Dermis blood vessel endothelial cell (primary cell): ENCODE measurements at regions not wholly inside any gene's neighbourhood (a gene's known extent, or its start where the extent isn't known, plus 50 kb on each side); places are given as distances from the start of the nearest gene placed in this dataset.
A peak's percentile ranks its signal among the peaks of the same experiment; 100 is the strongest.

Experiments used
- DNase-seq: peaks from one replicate; pipeline ENCODE4 v3.0.0; 2010

DNA sequence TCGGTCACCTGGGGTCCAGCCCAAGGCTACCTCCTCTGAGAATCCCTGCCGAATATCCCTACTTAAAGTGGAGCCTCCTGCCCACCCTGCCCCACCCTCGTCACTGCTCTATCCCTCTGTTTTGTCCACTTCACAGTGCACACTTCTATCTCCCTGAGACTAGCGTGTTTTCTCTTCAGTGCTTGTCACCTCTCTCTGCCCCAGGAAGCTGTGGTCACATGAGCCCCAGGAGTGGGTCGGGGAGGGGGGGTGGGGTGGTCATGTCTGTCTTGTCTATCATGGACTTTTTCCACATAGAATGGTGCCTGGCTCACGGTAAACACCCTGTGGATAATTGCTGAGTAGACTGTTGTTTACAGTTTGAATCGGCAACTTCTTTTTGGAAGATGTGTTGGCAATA, 673.6 kb downstream of the PTPRU start:
- DNase-seq = no peak

- DNase-seq = no peak
Observed at GRCh38 chr1:29907596-29907995, 671.3 kb downstream of the PTPRU start.

- DNase-seq = no peak
Observed at GRCh38 chr1:29906927-29907326, 670.6 kb downstream of the PTPRU start.

DNA sequence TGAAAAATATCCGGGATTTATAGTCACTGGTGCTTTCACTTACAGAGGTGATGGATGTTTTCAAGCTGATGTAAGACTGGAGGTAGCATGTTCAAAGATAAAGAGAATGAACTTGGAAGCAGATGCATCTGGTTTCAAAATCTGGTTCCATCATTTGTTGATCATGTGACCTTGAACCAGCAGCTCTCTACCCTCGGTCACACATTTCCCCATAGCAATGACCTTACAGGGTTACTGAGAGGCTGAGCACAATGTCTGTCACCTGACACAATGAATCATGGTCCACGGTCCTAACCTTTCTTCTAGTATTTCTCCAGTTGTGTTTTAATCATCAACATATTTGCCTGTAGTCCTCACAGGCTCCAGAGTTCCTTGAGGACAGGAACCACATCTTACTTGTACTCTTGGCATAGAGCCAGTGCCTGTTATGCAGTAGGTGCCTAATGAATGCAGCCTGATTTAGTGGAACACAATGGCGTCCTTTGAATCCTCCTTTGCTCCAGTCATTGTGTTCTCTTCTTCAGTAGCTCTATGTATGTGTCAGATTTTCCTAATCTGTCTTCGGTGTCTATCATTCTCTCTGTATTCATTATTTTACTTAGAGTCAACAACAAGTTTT, 667.3 kb downstream of the PTPRU start:
- no peak for DNase-seq

DNA sequence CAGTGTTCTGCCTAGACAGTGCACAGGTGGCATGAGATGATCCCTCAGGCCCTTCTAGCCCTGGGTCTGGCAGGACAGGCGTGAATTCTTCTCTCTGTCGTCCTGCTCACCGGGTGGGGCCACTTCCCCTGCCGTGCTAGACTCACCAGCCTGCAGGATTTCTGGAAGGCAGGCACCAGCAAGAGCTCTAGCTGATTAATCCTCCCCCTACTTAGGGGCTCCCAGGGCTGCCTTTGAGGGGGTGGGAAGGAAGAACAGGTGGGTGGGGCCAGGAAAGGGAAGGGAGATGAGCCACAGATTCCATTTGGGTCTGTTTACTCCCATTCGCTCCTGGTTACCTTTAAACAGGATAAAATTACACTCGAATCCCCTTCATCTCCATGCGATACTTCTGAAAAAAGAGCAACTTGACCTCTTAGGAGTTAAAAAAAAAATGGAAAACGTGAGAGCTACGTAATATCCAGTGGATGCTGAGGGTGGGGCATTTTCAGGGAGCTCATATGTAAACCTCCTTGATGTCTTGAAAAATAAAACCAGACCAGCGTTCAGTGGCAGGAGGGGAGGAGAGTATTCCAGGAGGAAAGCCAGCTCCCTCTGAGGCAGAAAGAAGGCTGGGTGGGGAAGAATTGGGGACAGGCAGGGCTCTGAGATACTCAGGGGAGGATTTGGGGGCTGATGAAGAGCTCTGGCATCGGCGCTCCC, 665.5 kb downstream of the PTPRU start:
- no peak for DNase-seq

DNA sequence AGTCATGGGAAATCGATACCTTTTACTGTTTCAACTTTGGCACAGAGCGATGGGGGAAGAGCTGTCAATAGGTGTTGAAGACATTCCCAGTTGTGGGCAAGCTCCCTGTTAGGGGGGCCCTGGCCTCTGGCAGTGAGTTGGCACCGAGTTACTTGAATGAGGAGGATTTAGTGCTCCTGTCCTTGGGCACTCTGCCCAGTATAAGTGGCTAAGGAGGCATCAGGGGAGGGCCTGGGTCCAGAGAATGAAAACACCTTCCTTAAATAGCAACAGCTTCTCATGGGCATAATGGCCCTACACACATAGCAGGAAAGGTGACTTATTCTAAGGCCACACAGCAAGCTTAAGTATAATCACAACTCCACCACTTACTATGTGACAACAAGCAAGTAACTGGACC, 664.4 kb downstream of the PTPRU start:
- DNase-seq = no peak

DNA sequence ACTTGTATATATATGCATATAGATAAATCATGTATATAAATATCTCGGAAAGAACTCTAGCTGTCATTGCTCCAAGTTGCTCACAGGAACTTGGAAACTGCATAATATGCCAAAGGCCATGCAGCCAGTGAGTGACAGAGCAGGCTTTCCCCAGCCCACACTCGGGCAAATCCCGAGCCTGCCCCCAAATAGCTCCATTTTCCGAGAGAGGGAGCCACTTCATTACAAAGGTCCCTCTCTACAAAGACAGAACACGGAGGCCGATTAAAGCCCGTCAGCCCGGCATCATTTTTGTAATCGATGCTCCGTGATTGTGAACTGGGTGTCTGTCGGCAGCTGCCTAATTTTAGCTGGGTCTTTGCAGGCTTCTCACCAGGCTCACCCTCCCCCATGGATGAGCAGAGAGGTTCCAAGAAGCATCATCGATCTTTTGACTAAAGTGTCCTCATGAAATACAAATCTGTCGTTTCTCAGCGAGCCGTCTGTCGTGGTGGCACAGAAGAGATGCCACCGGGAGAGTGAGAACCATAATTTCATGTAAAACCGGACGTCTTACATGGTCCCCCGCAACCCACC, 663.9 kb downstream of the PTPRU start:
- DNase-seq = no peak

DNA sequence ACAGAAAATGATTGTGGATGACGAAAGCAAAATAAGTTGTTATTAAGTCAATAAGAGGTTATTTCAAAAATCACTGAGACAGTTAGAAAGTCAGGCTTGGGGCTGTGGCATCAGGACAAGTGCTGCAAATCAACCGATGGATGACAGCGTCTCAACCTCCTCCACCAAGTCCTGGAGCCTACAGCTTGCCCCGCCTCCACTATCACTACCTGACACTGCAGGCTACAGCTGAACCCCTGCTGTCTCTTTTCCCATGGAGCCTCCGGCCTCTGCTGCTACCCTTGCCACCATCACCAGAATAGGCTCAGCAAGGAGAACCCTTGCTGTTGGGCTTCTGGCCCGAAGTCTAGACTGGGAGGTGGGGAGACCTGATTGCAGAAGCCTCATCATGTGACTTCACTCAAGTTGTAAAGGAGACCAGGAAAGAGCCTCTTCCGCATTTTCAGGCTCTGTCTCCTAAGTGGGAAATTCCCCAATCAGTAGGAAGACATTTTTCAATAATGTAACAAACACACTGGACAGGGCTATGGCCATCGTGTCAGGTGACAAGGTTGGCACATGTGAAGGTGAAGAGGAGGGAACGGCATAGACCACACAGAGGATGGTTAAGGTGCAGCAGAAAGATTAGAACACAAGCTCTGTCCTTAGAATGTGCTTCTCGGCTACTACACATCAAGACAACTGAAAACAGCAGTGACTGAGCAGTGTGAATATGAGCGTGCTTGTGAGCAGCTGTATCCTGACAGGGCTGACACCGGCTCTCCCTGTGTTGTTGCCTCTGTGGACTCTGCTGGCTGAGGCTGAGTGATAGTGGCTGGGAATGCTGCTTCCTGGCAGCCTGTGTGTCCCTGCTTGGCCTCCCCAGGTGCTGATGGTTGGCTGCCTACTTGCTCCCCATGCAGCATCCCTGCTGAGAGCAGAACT, 660.7 kb downstream of the PTPRU start:
- DNase-seq = peak; percentile 7

GRCh38 chr1:29896300-29896699, 660.0 kb downstream of the PTPRU start:
- no peak for DNase-seq

DNA sequence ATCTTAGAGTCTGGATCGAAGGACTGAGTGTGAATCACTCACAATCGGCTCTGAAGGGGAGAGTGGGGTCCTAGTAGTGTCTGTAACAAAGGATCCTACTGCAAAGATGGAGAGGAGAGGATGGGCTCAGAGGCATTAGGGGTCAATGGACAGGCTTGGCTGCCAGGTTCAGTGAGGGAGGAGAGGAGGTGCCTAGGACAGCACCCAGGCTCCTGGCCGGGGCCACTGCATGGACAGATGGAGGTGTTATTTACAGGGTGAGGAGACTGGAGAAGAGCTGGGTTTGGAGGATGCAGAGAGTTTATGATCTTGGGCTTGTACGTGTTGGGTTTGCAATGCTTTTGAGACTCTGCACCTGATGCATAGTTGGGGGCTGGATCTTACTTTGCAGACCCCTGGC, 658.9 kb downstream of the PTPRU start:
- no peak for DNase-seq

GRCh38 chr1:29894311-29894710, 658.0 kb downstream of the PTPRU start:
- DNase-seq = no peak

DNA sequence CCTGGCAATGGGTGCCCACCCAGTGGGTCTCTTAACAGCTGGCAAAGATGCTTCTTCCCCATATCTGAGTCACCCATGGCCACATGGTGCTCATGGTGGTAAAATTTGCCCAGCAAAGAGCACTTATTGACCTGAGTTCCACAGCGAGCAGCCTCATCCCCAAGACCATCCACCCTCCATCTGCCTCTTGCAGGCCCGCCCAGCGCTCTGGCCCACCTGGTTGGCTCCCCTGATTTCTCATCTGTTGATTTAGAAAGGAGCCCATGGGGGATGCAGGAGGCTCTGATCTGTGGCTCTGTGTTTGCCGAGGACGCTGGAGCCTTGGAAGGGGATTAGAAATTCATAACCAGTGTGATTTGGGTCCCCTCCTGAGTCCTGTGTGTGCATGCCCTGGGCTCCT, 657.5 kb downstream of the PTPRU start:
- DNase-seq = no peak

GRCh38 chr1:29893046-29893723, 656.9 kb downstream of the PTPRU start:
- no peak for DNase-seq

GRCh38 chr1:29892247-29892646, 655.9 kb downstream of the PTPRU start:
- no peak for DNase-seq

DNA sequence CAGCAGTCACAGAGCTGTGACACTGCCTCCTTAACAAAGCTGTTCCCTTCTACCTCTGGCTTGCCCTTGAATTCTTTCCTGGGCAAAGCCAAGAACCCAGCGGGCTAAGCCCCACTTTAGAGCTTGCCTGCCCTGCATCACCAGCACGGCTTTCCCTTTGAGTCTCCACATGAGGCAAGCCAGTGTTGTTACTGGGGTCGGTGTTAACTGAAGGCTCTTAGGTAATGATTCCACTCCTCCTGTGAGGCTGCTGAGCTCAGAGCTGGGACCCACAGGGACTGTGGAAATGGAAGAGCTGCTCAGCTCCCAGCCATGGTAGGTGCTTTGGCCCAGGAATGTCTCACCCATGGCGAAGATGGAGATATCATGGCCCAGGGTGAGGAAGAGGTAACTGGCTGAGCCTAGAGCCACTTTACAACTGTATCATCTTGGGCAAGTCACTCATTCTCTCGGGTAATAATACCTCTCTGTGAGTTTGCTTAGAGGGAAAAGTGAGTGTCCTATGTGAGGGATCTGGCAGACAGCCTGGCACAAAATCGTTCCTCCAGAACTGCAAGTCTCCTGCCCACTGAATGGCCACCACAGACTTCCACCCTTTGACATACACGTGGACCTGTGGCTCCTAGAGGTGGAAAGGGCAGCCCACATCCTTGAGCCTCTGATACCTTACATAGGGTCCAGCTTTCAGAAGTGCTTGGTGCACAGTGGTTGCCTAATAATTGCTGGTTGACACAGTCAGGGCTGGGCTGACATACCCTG, 654.1 kb downstream of the PTPRU start:
- no peak for DNase-seq

DNA sequence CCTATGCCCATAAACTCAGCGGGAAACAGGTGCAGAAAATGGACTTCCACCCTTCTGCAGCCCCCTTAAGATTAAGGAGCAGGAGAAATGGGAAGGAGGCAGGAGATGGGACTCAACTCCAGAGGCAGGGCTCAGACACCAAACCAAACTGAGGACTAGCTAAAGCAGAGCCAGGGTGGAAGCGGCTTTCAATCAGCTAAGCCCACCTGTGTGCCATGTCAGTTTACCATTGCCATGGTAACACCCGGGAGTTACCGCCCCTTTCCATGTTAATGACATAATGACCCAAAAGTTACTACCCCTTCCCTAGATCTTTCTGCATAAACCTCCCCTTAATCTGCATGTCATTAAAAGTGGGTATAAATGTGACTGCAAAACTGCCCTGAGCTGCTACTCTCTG, 653.5 kb downstream of the PTPRU start:
- no peak for DNase-seq

DNA sequence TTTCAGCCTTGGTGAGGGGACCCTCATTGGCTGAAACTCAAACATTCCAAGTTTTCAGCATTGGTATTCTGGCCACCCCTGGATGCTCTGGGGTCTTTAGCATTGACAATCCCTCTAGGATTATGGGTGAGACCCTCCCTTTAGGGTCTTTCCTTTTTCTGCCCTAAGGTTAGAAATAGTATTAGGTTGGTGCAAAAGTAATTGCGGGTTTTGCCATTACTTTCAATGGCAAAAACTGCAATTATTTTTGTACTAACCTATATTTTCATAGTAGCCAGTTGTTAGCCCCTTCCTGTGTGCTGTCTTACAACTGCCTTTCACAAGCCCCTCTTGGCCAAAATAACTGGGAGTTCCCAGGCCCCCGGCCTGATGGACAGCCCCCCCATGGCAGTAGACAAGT, 648.4 kb downstream of the PTPRU start:
- no peak for DNase-seq

DNA sequence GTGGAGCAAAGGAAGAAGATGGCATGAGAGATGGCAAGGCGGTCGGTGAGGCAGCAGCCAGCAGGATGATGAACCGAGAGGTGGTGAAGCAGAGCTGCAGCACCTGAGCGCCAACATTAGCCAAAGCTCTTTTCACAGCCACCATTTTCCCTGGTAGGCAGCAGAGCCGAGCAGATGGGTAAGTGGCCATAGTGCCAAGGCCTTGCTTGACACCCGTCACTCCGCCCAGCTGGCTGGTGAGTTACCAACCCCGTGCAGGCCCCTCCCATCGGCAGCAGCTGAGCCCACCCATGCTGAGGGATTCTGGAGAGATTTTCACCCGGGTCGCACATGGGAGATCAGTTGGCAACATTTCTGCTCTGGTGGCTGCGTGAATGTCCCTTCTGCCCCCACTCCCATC, 647.7 kb downstream of the PTPRU start:
- no peak for DNase-seq

DNA sequence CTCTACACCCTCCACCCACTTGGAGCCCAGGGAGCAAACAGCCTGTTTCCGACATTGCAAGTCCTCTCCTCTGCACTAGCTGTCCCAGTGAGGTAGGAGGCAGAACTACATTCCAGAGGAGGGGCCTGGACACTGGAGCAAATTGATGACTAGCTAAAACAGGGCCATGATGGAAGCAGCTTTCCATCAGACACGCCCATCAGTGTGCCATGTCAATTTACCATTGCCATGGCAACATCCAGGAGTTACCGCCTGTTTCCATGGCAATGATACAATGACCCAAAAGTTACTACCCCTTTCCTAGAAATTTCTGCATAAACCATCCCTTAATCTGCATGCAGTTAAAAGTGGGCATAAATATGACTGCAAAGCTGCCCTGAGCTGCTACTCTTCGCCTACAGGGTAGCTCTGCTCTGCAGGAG, 647.1 kb downstream of the PTPRU start:
- DNase-seq = no peak

DNA sequence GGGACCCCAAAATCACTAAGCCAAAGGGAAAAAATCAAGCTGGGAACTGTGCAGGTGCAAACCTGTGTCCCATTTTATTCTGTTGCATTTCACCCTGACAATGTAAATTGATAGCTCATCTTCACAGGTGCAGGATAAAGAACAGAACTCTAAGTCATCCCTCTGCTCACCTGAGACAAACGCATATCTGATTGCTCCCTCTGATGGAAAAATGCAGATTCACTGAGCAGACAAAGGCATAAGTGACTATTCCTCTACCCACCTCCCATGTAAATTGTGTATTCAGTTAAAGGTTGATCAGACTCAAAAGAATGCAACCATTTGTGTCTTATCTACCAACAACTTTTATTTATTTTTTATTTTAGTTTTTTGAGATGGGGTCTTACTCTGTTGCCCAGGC, 644.2 kb downstream of the PTPRU start:
- DNase-seq = no peak

GRCh38 chr1:29879217-29879616, 642.9 kb downstream of the PTPRU start:
- DNase-seq = no peak

DNA sequence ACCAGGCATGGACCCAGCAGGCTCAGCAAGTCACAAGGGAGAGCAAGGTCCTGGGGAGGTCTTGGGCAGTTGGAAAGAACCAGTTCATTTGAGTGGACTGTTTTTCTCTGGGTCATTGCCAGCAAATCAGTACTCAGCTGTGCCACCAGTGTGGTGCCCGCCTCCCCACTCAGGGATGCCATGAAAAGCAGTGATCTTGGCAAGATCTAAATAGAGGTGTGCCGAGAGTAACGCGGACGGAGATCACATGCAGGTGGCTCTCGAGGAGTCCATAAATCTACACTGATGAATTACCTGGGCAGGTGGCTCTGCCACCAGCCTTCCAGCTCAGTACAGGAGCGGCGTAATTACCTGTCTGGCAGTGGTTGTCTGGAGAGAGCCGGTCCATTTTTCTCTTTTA, 642.2 kb downstream of the PTPRU start:
- no peak for DNase-seq
